Bronchial epithelial cell (primary cell): ENCODE measurements at regions not wholly inside any gene's neighbourhood (a gene's known extent, or its start where the extent isn't known, plus 50 kb on each side); places are given as distances from the start of the nearest gene placed in this dataset.
A peak's percentile ranks its signal among the peaks of the same experiment; 100 is the strongest.

Experiments
- DNase-seq: peaks from one replicate; pipeline ENCODE4 v3.0.0-alpha.2; 2010; ENCODE audit warnings: low read depth
- FAIRE-seq: peaks from 2 replicates; lab custom pipeline; 2011; peaks lifted over from hg19 to GRCh38; lab: Jason Lieb, UNC
- H3K27me3 ChIP-seq: 2 replicates; pipeline ENCODE4 v1.5.1; 2011; ENCODE audit warnings: low read length; ENCODE audit not compliant: control insufficient read depth, insufficient read depth
- H3K36me3 ChIP-seq: 2 replicates; pipeline ENCODE4 v1.5.1; 2011; ENCODE audit warnings: low read length; ENCODE audit not compliant: control insufficient read depth, insufficient read depth
- H3K4me3 ChIP-seq: 2 replicates; pipeline ENCODE4 v1.5.1; 2011; ENCODE audit warnings: mild to moderate bottlenecking, low read depth, low read length, control low read depth
- TF ChIP-seq, protein P1 (sequence below): IDR thresholded peaks from 2 replicates; pipeline ENCODE4 v1.5.1; 2011; ENCODE audit warnings: mild to moderate bottlenecking, moderate library complexity, low read length, control low read depth, inconsistent platforms; ENCODE audit not compliant: insufficient read depth, severe bottlenecking

GRCh38 chr22:22418163-22418549 is 90.4 kb downstream of the ZNF280B start:
- no peak for FAIRE-seq
- Histone ChIP-seq H3K27me3 (no peaks in the 10 kb centered on the region), H3K36me3 (no peaks in the 10 kb centered on the region), H3K4me3 (no peak overlapping the region)
- TF ChIP-seq, protein P1, sequence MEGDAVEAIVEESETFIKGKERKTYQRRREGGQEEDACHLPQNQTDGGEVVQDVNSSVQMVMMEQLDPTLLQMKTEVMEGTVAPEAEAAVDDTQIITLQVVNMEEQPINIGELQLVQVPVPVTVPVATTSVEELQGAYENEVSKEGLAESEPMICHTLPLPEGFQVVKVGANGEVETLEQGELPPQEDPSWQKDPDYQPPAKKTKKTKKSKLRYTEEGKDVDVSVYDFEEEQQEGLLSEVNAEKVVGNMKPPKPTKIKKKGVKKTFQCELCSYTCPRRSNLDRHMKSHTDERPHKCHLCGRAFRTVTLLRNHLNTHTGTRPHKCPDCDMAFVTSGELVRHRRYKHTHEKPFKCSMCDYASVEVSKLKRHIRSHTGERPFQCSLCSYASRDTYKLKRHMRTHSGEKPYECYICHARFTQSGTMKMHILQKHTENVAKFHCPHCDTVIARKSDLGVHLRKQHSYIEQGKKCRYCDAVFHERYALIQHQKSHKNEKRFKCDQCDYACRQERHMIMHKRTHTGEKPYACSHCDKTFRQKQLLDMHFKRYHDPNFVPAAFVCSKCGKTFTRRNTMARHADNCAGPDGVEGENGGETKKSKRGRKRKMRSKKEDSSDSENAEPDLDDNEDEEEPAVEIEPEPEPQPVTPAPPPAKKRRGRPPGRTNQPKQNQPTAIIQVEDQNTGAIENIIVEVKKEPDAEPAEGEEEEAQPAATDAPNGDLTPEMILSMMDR = no peak
- no peak for DNase-seq

GRCh38 chr22:22418957-22419356 is 89.6 kb downstream of the ZNF280B start:
- Histone ChIP-seq H3K4me3 (no peak overlapping the region), H3K27me3 (no peaks in the 10 kb centered on the region), H3K36me3 (no peaks in the 10 kb centered on the region)
- no peak for DNase-seq
- TF ChIP-seq, protein P1 = no peak
- FAIRE-seq = no peak

DNA sequence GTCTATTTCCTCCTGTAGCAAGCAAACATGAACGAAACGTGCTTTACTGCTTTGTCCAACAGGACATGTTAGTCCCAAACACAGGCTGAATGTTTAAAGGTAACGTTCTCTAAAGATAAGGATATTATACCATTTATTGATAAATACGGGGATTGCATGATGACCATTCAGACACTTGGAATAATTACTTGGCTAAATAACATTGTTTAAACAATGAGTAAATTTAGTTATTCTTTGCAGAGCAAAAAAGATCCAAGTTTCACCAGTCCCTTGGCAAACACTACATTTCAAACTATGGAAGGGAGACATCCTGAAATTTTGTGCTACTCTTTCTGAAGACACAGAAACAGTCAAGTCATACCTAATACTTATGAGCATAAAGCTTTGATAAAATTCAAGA is 88.0 kb downstream of the ZNF280B start:
- FAIRE-seq = no peak
- Histone ChIP-seq H3K27me3 (no peaks in the 10 kb centered on the region), H3K4me3 (no peak overlapping the region), H3K36me3 (no peaks in the 10 kb centered on the region)
- TF ChIP-seq, protein P1 = no peak
- no peak for DNase-seq

DNA sequence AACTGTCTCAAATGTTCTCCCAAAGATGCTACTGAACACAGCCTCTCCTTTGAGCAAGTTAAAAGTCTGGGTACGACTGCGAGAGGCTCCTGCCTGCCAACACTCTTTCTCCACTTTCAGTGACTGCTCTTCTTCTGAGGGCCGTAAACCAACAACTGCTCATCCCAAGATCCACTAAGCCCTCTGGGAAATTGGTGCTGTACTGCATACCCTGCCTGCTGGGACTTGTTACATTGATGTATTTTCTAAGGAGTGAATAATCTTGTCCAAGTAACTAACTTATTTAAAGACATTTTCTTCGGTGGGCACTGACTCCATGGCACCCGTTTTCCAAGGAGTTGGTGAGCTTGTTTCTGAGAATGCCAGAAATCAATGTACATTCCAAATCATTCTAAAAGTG is 87.2 kb downstream of the ZNF280B start:
- Histone ChIP-seq H3K4me3 (no peak overlapping the region), H3K27me3 (no peaks in the 10 kb centered on the region), H3K36me3 (no peaks in the 10 kb centered on the region)
- TF ChIP-seq, protein P1 = no peak
- FAIRE-seq (no peak), DNase-seq (no peak)

GRCh38 chr22:22422629-22423112 is 85.9 kb downstream of the ZNF280B start:
- Histone ChIP-seq H3K36me3 (no peaks in the 10 kb centered on the region), H3K4me3 (no peak overlapping the region), H3K27me3 (peaks cover 3% of the 10 kb centered on the region)
- TF ChIP-seq, protein P1 = peak; percentile 87
- no peak for FAIRE-seq
- peak; percentile 46 for DNase-seq

DNA sequence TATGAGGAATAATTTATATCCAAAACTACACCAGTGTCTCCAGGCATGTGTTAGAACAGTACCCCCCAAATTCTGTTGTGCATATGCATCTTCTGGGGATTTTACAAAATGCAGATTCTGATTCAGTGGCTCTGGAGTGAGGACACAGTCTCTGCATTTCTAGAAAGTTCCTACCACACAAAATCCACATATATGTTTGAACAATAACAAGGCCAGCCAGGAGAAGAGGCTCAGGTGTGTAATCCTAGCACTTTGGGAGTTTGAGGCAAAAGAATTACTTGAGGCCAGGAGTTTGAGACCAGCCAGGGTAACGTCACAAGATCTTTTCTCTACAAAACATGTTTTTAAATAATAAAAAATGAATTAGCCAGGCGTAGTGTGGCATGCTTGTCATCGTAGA is 84.9 kb downstream of the ZNF280B start:
- H3K27me3 ChIP-seq = peaks cover 3% of the 10 kb centered on the region
- TF ChIP-seq, protein P1 = no peak
- no peaks in the 10 kb centered on the region for H3K36me3 ChIP-seq
- no peak for FAIRE-seq
- DNase-seq = no peak
- no peak overlapping the region for H3K4me3 ChIP-seq
